Ectodermal cell (in vitro differentiated cells): ENCODE measurements at regions not wholly inside any gene's neighbourhood (a gene's known extent, or its start where the extent isn't known, plus 50 kb on each side); places are given as distances from the start of the nearest gene placed in this dataset.
"Not testable (repeated sequence)": the region's sequence is repeated elsewhere in the genome, so short reads cannot be mapped to it uniquely, and the experiment has no call there.

Experiments used
- H3K27ac ChIP-seq: 2 replicates; pipeline ENCODE4 v1.7.0; 2013; ENCODE audit warnings: mild to moderate bottlenecking, low read depth, low read length; ENCODE audit not compliant: insufficient read depth, poor library complexity, severe bottlenecking
- H3K27me3 ChIP-seq: 2 replicates; pipeline ENCODE4 v1.7.0; 2013; ENCODE audit warnings: mild to moderate bottlenecking, low read length; ENCODE audit not compliant: insufficient read depth, control insufficient read depth, poor library complexity, severe bottlenecking
- H3K36me3 ChIP-seq: one replicate; pipeline ENCODE4 v1.7.0; 2013; ENCODE audit warnings: low read length; ENCODE audit not compliant: control insufficient read depth, insufficient read depth
- H3K4me1 ChIP-seq: one replicate; pipeline ENCODE4 v1.7.0; 2013; ENCODE audit warnings: low read length; ENCODE audit not compliant: control insufficient read depth, insufficient read depth
- H3K4me3 ChIP-seq: 2 replicates; pipeline ENCODE4 v1.7.0; 2013; ENCODE audit warnings: low read depth, low read length, control low read depth; ENCODE audit not compliant: insufficient read depth
- H3K9me3 ChIP-seq: 2 replicates; pipeline ENCODE4 v1.7.0; 2013; ENCODE audit warnings: mild to moderate bottlenecking, low read length, moderate library complexity; ENCODE audit not compliant: control insufficient read depth
- WGBS, 2 experiments: methylation state at CpG; one replicate each; pipeline ENCODE4 v1.1.7; 2013; ENCODE audit warnings: missing lambda C conversion rate in 2 of 2; 5-methylcytosine and 5-hydroxymethylcytosine counted together

DNA sequence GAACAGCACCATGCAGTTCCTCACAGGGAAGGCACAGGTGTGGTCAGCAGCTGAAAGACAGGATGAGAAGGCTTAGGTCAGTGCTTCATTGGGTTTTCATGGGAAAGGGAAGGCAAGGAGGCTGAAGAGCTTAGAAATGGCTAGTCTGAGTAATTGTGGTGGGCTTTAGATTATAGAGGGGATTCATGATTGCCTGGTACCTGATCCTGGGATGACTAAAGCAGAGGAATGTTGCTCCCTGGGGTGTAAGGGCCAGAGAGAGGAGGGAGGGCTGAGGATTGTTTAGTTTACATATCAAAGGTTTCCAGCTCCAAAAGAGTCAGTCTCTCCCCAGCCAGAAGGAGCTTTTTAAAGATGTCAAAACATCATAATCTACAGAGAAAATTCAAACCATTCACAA lies 396.3 kb upstream of the POM121L12 start:
- no peak overlapping the region for H3K27ac ChIP-seq
- no peak overlapping the region for H3K4me3 ChIP-seq
- H3K4me1 ChIP-seq, result peaks cover 21% of the 10 kb centered on the region
- H3K27me3 ChIP-seq, result no peaks in the 10 kb centered on the region
- no peaks in the 10 kb centered on the region for H3K9me3 ChIP-seq
- no peaks in the 10 kb centered on the region for H3K36me3 ChIP-seq

DNA sequence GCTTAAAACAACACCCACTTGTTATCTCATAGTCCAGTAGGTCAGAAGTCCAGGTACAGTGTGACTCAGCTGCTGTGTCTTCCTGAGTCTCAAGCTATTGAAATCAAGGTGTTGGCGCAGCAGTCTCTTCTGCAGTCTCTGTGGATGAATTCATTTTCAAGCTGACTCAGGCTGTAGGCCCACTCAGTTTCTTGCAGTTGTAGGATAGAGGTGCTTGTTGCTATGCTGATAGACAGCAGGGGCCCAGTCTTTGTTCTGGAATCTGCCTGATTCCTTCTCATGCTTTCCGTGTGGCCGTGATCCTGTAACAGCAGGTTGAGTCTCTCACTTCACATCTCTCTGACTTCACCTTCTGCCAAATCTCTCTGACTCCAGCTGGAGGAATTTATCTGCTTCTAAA lies 400.4 kb upstream of the POM121L12 start:
- H3K27ac ChIP-seq, result no peak overlapping the region
- H3K9me3 ChIP-seq, result no peaks in the 10 kb centered on the region

DNA sequence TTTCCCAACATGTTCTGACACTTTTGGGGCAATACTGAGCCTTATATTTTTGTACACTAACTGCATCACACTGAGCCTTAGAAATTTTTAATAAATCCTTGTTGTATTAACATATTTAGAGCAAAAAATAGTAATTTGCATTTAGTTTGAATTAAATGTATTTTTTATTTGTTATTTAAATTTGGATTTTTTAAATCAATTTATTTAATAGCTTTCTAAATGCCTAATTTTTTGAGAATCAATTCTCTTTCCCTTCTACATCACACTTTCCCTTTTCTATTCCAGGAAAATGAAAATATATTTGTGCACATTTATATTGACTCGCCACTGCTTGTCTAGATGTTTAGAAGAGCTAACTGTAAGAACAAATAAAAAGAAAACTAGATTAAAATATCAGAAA lies 414.6 kb upstream of the POM121L12 start:
- H3K4me3 ChIP-seq, result no peak overlapping the region
- no CpG with 5 or more reads among the region's 1 CpG for WGBS, 2 experiments
- H3K4me1 ChIP-seq, result no peaks in the 10 kb centered on the region
- no peak overlapping the region for H3K27ac ChIP-seq
- H3K36me3 ChIP-seq, result no peaks in the 10 kb centered on the region
- H3K9me3 ChIP-seq, result no peaks in the 10 kb centered on the region
- no peaks in the 10 kb centered on the region for H3K27me3 ChIP-seq

More for the DNA sequence above, 400.4 kb upstream of the POM121L12 start:
- Histone ChIP-seq H3K4me3 (no peak overlapping the region), H3K4me1 (peaks cover 19% of the 10 kb centered on the region), H3K36me3 (no peaks in the 10 kb centered on the region), H3K27me3 (no peaks in the 10 kb centered on the region)
- WGBS, 2 experiments, result 40 to 48% methylated on average over 3 of the region's 3 CpGs

DNA sequence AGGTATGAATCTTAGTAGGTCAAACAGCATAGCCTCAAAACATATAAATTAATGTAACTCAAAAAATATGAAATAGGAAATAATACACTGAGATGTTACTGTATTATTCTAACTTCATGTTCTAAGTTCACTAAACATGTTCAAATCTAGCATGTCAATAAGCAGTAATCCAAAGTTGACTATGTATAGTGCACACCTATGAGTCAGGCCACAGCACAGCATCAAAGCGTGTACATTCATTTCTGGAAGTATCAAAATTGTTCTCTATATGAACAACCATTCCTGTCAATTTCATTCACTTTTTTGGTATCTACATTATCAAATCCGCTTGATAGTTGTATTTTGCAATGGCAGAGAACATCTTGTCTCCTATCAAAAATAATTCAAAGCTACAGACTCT lies 418.9 kb upstream of the POM121L12 start:
- WGBS, 2 experiments, result 96 to 99% methylated on average over 2 of the region's 2 CpGs

DNA sequence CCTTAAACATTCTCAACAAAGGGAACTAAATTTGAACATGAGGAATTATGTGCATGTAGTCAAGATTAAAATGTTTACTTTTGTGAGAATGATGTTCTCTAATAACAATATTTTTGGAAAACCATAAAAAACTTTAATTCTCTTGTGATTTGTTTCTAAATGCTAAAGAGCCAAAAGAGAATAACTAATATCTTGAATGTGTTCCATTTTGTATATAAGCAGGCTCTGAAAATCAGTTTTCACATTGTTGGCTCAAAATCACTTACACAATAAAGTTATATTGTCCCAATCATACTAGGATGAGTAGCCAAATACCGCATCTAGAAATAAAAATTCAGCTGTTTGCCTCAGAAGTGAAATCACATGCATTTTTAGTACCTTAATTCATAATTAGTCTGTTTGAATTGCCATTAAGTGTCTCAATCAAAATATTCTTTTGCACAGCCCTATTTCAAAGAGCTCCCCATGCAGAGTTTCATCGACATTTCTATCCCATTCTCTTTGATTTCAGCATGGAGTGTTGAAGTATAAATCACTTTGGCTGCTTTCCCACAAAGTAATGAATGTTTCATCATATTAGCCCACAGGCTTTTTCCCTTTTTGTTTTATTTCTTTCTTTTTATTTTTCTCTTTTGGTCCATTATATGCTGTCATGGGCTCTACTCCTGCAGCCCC lies 420.3 kb upstream of the POM121L12 start:
- Histone ChIP-seq H3K4me1 (no peaks in the 10 kb centered on the region), H3K36me3 (no peaks in the 10 kb centered on the region)
- 87 to 95% methylated on average over 2 of the region's 2 CpGs for WGBS, 2 experiments

More for the DNA sequence above, 418.9 kb upstream of the POM121L12 start:
- Histone ChIP-seq H3K27me3 (no peaks in the 10 kb centered on the region), H3K27ac (no peak overlapping the region), H3K36me3 (no peaks in the 10 kb centered on the region), H3K4me1 (no peaks in the 10 kb centered on the region), H3K9me3 (no peaks in the 10 kb centered on the region), H3K4me3 (no peak overlapping the region)

DNA sequence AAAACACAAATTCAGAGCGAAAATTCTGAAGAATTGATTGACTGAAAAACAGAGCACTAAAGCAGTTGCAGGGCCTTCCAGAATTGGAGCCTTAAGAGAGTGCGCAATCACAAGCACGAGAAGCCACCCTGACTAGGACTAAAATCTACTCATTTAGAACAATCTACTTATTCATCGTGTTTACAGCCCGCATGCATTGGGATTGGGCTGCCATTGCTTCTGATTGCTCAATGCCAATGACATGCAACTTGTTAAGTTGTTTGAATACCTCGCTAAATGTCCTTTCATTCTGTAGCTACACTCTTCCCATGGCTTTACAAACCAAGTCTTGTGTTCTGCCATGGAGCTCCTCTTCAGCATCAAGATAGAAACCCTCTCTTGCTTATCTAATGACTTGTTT lies 425.9 kb upstream of the POM121L12 start:
- no peaks in the 10 kb centered on the region for H3K9me3 ChIP-seq
- no peak overlapping the region for H3K27ac ChIP-seq
- H3K4me3 ChIP-seq, result no peak overlapping the region
- H3K27me3 ChIP-seq, result no peaks in the 10 kb centered on the region
- no peaks in the 10 kb centered on the region for H3K36me3 ChIP-seq
- H3K4me1 ChIP-seq, result no peaks in the 10 kb centered on the region
- WGBS, 2 experiments, result 94 to 95% methylated on average over 6 of the region's 6 CpGs

More for the DNA sequence above, 420.3 kb upstream of the POM121L12 start:
- no peak overlapping the region for H3K27ac ChIP-seq
- H3K4me3 ChIP-seq, result no peak overlapping the region
- H3K27me3 ChIP-seq, result no peaks in the 10 kb centered on the region
- no peaks in the 10 kb centered on the region for H3K9me3 ChIP-seq

DNA sequence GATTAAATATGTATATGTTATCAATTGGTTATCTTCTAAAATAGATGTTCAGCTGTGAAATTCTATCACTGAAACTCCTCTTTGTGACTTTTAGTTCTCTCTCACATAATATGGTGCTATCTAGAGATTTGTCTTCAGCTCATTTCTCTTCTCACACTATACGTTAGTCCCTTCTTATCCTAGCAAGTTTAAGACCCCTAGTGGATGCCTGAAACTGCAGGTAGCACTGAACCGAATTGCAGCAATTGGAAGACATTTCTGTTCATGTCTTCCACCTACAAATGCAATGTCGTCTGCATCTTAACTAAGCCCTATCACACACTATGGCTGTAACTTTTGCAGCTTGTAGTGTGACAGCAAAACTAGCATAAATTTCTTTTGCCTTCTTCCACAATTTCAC lies 442.7 kb upstream of the POM121L12 start:
- Histone ChIP-seq H3K36me3 (no peaks in the 10 kb centered on the region), H3K4me3 (no peak overlapping the region), H3K27ac (no peak overlapping the region), H3K4me1 (no peaks in the 10 kb centered on the region), H3K9me3 (no peaks in the 10 kb centered on the region), H3K27me3 (no peaks in the 10 kb centered on the region)
- WGBS, 2 experiments, result 83 to 86% methylated on average over 3 of the region's 3 CpGs

DNA sequence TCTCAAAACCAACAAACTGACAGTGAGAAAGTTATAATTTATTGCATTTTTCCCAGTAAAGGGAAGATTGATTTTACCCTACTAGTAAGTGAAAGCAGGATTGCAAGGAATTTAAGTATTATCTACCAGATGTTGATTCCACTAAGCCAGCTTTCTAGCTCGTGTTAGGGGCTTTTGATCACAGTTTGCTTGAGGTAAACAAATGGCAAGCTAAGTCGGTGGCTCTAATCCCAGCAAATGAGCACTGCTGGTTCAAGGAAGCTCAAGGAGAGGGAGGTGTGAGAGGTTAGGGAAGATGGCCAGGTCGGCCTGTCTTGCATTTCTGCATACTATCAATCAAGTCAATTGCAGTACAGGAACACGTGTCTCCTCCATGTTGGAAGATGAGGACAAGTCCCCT lies 448.7 kb upstream of the POM121L12 start:
- Histone ChIP-seq H3K27ac (no peak overlapping the region), H3K36me3 (no peaks in the 10 kb centered on the region), H3K27me3 (no peaks in the 10 kb centered on the region), H3K4me1 (peaks cover 9% of the 10 kb centered on the region), H3K4me3 (no peak overlapping the region), H3K9me3 (no peaks in the 10 kb centered on the region)
- WGBS, 2 experiments, result 40 to 43% methylated on average over 3 to 4 of the region's 4 CpGs

DNA sequence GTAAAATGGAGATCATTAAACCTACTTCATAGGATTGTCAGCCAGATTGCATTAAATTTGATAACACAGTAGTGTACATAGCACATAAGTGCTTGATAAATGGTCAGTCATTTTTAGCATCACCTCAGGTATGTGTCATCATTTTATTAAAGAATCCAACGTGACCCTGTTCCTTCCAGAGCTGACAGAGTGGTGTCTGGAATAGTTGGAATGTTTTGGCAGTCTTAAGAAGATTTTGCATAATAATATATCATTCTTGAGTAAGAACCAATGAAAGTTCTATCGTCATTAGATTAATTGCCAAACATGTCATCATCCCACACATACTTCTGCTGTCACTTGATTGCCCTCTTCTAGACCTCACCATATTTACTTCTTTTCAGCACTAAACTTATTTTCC lies 451.4 kb upstream of the POM121L12 start:
- no peak overlapping the region for H3K4me3 ChIP-seq
- H3K27ac ChIP-seq, result no peak overlapping the region
- H3K9me3 ChIP-seq, result no peaks in the 10 kb centered on the region
- H3K36me3 ChIP-seq, result no peaks in the 10 kb centered on the region
- H3K27me3 ChIP-seq, result no peaks in the 10 kb centered on the region
- 95 to 96% methylated on average over 1 to 2 of the region's 2 CpGs for WGBS, 2 experiments
- H3K4me1 ChIP-seq, result peaks cover 9% of the 10 kb centered on the region

DNA sequence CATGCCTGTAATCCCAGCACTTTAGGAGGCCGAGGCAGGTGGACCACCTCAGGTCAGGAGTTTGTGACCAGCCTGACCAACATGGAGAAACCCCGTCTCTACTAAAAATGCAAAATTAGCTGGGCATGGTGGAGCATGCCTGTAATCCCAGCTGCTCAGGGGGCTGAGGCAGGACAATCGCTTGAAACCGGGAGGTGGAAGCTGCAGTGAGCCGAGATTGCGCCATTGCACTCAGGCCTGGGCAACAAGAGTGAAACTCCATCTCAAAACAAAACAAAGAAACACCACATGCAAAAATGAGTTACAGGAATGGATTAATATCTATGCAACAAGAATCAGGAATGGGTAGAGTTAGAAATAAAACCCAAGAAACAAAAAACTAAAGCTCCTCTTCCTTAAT lies 462.3 kb upstream of the POM121L12 start:
- H3K36me3 ChIP-seq, H3K4me1 ChIP-seq, H3K27ac ChIP-seq, H3K27me3 ChIP-seq, H3K9me3 ChIP-seq, H3K4me3 ChIP-seq: not testable (repeated sequence)
- WGBS, 2 experiments, result 92 to 97% methylated on average over 5 to 6 of the region's 6 CpGs

DNA sequence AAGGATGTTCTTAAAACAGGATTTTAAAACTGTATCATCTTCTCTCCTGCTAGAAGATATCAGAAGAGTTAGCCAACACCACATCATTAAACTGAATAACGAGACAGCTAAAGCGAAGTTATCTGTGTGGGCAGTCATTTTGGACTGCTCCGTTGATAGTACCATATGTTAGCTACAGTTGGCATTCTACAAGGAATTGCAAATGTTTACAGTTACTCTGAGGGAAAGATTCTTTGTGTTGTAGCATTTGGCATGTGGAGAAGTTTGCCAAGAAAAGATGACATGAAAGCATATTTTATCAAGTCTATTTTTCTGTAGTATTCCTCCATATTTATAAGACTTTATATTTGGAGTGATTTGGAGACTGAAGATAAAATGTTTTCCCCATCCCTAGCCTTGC lies 464.4 kb upstream of the POM121L12 start:
- WGBS, 2 experiments, result 96 to 97% methylated on average over 3 of the region's 3 CpGs

More for the DNA sequence above, 464.4 kb upstream of the POM121L12 start:
- H3K4me3 ChIP-seq, result no peak overlapping the region
- no peaks in the 10 kb centered on the region for H3K9me3 ChIP-seq
- no peaks in the 10 kb centered on the region for H3K4me1 ChIP-seq
- H3K27me3 ChIP-seq, result no peaks in the 10 kb centered on the region
- H3K27ac ChIP-seq, result no peak overlapping the region
- no peaks in the 10 kb centered on the region for H3K36me3 ChIP-seq
